GM23338 (cell line): ENCODE measurements at regions not wholly inside any gene's neighbourhood (a gene's known extent, or its start where the extent isn't known, plus 50 kb on each side); places are given as distances from the start of the nearest gene placed in this dataset.

Experiments
- CREB1 ChIP-seq: fragments of 250-450 bp; sonication (Bioruptor Pico); IDR thresholded peaks from 2 replicates; pipeline ENCODE4 v1.5.0; 2020; ENCODE audit warnings: low read depth, mild to moderate bottlenecking, moderate library complexity
- ETS1 ChIP-seq: IDR thresholded peaks from 2 replicates; pipeline ENCODE4 v1.6.1; 2016; ENCODE audit warnings: antibody characterized with exemption
- EZH2 ChIP-seq: fragments of 200-600 bp; sonication (generic); IDR thresholded peaks from one replicate; pipeline ENCODE4 v1.8.0; 2017; ENCODE audit warnings: antibody characterized with exemption, mild to moderate bottlenecking, low read depth; ENCODE audit not compliant: unreplicated experiment
- EZH2phosphoT487 ChIP-seq: fragments of 200-600 bp; sonication (generic); IDR thresholded peaks from one replicate; pipeline ENCODE4 v1.8.1; 2018; ENCODE audit warnings: antibody characterized with exemption; ENCODE audit not compliant: unreplicated experiment
- NANOG ChIP-seq: IDR thresholded peaks from 2 replicates; pipeline ENCODE4 v1.6.1; 2016; ENCODE audit warnings: antibody characterized with exemption, borderline replicate concordance
- POLR2AphosphoS5 ChIP-seq: IDR thresholded peaks from 2 replicates; pipeline ENCODE4 v1.6.1; 2016; ENCODE audit warnings: antibody characterized with exemption, low read depth
- TF ChIP-seq, protein P1 (sequence below), 2 experiments: fragments of 200-600 bp in 1 of 2; sonication (generic) in 1 of 2; conservative IDR thresholded peaks; 2 replicates each; pipeline versions ENCODE4 v1.5.1 to v1.6.1; 2016 to 2017; ENCODE audit warnings: antibody characterized with exemption in 2 of 2, low read depth in 2 of 2, mild to moderate bottlenecking in 2 of 2, moderate library complexity in 1 of 2
- TF ChIP-seq, protein P2 (sequence below): IDR thresholded peaks from one replicate; pipeline ENCODE4 v1.6.1; 2018; ENCODE audit warnings: antibody characterized with exemption; ENCODE audit not compliant: unreplicated experiment

GRCh38 chr2:176675271-176675949 is 406.2 kb downstream of the MTX2 start:
- TF ChIP-seq, protein P1, sequence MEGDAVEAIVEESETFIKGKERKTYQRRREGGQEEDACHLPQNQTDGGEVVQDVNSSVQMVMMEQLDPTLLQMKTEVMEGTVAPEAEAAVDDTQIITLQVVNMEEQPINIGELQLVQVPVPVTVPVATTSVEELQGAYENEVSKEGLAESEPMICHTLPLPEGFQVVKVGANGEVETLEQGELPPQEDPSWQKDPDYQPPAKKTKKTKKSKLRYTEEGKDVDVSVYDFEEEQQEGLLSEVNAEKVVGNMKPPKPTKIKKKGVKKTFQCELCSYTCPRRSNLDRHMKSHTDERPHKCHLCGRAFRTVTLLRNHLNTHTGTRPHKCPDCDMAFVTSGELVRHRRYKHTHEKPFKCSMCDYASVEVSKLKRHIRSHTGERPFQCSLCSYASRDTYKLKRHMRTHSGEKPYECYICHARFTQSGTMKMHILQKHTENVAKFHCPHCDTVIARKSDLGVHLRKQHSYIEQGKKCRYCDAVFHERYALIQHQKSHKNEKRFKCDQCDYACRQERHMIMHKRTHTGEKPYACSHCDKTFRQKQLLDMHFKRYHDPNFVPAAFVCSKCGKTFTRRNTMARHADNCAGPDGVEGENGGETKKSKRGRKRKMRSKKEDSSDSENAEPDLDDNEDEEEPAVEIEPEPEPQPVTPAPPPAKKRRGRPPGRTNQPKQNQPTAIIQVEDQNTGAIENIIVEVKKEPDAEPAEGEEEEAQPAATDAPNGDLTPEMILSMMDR (conservative IDR thresholded peaks at IDR 0.05; ENCODE audit: low read depth in 2 of 2) = no peak
- TF ChIP-seq POLR2AphosphoS5 (no peak), EZH2 (no peak), NANOG (no peak), ETS1 (no peak), EZH2phosphoT487 (no peak), CREB1 (CRISPR knock-in tag) (no peak)
- TF ChIP-seq, protein P2, sequence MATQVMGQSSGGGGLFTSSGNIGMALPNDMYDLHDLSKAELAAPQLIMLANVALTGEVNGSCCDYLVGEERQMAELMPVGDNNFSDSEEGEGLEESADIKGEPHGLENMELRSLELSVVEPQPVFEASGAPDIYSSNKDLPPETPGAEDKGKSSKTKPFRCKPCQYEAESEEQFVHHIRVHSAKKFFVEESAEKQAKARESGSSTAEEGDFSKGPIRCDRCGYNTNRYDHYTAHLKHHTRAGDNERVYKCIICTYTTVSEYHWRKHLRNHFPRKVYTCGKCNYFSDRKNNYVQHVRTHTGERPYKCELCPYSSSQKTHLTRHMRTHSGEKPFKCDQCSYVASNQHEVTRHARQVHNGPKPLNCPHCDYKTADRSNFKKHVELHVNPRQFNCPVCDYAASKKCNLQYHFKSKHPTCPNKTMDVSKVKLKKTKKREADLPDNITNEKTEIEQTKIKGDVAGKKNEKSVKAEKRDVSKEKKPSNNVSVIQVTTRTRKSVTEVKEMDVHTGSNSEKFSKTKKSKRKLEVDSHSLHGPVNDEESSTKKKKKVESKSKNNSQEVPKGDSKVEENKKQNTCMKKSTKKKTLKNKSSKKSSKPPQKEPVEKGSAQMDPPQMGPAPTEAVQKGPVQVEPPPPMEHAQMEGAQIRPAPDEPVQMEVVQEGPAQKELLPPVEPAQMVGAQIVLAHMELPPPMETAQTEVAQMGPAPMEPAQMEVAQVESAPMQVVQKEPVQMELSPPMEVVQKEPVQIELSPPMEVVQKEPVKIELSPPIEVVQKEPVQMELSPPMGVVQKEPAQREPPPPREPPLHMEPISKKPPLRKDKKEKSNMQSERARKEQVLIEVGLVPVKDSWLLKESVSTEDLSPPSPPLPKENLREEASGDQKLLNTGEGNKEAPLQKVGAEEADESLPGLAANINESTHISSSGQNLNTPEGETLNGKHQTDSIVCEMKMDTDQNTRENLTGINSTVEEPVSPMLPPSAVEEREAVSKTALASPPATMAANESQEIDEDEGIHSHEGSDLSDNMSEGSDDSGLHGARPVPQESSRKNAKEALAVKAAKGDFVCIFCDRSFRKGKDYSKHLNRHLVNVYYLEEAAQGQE = no peak
